ENCODE measurements at regions not wholly inside any gene's neighbourhood (a gene's known extent, or its start where the extent isn't known, plus 50 kb on each side); places are given as distances from the start of the nearest gene placed in this dataset.
A peak's percentile ranks its signal among the peaks of the same experiment; 100 is the strongest.

GRCh38 chr2:45177870-45178269 is 168.6 kb upstream of the SIX2 start:
- ATAC-seq = no peak

GRCh38 chr2:45176390-45176789 is 167.1 kb upstream of the SIX2 start:
- no peak overlapping the region for H3K27ac Mint-ChIP-seq
- Histone ChIP-seq H3K4me3 (ENCODE audit: low read length) (no peak overlapping the region), H3K36me3 (ENCODE audit: control insufficient read depth in 2 of 3, insufficient read depth in 3 of 3, low read length in 3 of 3) (no peaks in the 10 kb centered on the region), H3K9me3 (ENCODE audit: control insufficient read depth in 2 of 3, low read length in 3 of 3) (no peaks in the 10 kb centered on the region), H3K4me1 (ENCODE audit: control insufficient read depth in 2 of 2, insufficient read depth in 2 of 2, low read length in 2 of 2) (no peaks in the 10 kb centered on the region), H3K27ac (ENCODE audit: low read depth, low read length) (no peak overlapping the region), H3K27me3 (ENCODE audit: control insufficient read depth in 2 of 2, insufficient read depth in 2 of 2, low read length in 2 of 2) (peaks cover 0 to 2% of the 10 kb centered on the region in 2 donors)
- intact Hi-C loops (cut with micrococcal nuclease) = no loop called here
- CTCF ChIA-PET = no interaction called here
- peaks cover 0 to 6% (median 1%) of the 10 kb centered on the region in 11 donors for H3K9me3 Mint-ChIP-seq
- POLR2A ChIA-PET = no interaction called here
- ATAC-seq (no peak), DNase-seq (no peak)
- no peaks in the 10 kb centered on the region for H3K4me1 Mint-ChIP-seq
- peaks cover 38 to 66% (median 49%) of the 10 kb centered on the region in 5 donors for H3K27me3 Mint-ChIP-seq
- H3K4me3 Mint-ChIP-seq = no peak overlapping the region
- H3K36me3 Mint-ChIP-seq = peaks cover 0 to 3% (median 0%) of the 10 kb centered on the region in 5 donors

More at GRCh38 chr2:45177870-45178269, 168.6 kb upstream of the SIX2 start:
- intact Hi-C loops (cut with micrococcal nuclease) = no loop called here
- no peaks in the 10 kb centered on the region for H3K27me3 ChIP-seq (ENCODE audit: control insufficient read depth in 2 of 2, insufficient read depth in 2 of 2, low read length in 2 of 2)
- ChIA-PET POLR2A (no interaction called here), CTCF (no interaction called here)
- Mint-ChIP-seq H3K4me1 (no peaks in the 10 kb centered on the region), H3K27ac (no peak overlapping the region), H3K4me3 (no peak overlapping the region), H3K27me3 (peaks cover 26 to 63% (median 48%) of the 10 kb centered on the region in 5 donors), H3K9me3 (peaks cover 0 to 6% (median 1%) of the 10 kb centered on the region in 11 donors), H3K36me3 (peaks cover 0 to 3% (median 0%) of the 10 kb centered on the region in 5 donors)
- no peaks in the 10 kb centered on the region for H3K4me1 ChIP-seq (ENCODE audit: control insufficient read depth in 2 of 2, insufficient read depth in 2 of 2, low read length in 2 of 2)
- no peak for DNase-seq
- H3K4me3 ChIP-seq (ENCODE audit: low read length) = no peak overlapping the region
- no peaks in the 10 kb centered on the region for H3K36me3 ChIP-seq (ENCODE audit: control insufficient read depth in 2 of 3, insufficient read depth in 3 of 3, low read length in 3 of 3)
- no peak overlapping the region for H3K27ac ChIP-seq (ENCODE audit: low read depth, low read length)
- no peaks in the 10 kb centered on the region for H3K9me3 ChIP-seq (ENCODE audit: control insufficient read depth in 2 of 3, low read length in 3 of 3)

GRCh38 chr2:45173513-45173912 is 164.3 kb upstream of the SIX2 start:
- DNase-seq = no peak
- ATAC-seq = no peak
- Mint-ChIP-seq H3K9me3 (peaks cover 0 to 6% (median 0%) of the 10 kb centered on the region in 11 donors), H3K36me3 (peaks cover 0 to 3% (median 0%) of the 10 kb centered on the region in 5 donors), H3K27me3 (peaks cover 48 to 70% (median 55%) of the 10 kb centered on the region in 5 donors), H3K4me3 (no peak overlapping the region), H3K27ac (no peak overlapping the region), H3K4me1 (peaks cover 0 to 11% (median 3%) of the 10 kb centered on the region in 7 donors)
- ChIA-PET POLR2A (no interaction called here), CTCF (no interaction called here)
- H3K4me3 ChIP-seq (ENCODE audit: low read length) = no peak overlapping the region
- intact Hi-C loops (cut with micrococcal nuclease) = loop anchor here in 1 of 2 donors (5.0 kb wide), 1 partner anchor 241 kb away; no protein-coding TSS in a partner anchor
- peaks cover 4% of the 10 kb centered on the region in 2 donors for H3K27me3 ChIP-seq (ENCODE audit: control insufficient read depth in 2 of 2, insufficient read depth in 2 of 2, low read length in 2 of 2)
- H3K4me1 ChIP-seq (ENCODE audit: control insufficient read depth in 2 of 2, insufficient read depth in 2 of 2, low read length in 2 of 2) = no peaks in the 10 kb centered on the region
- H3K27ac ChIP-seq (ENCODE audit: low read depth, low read length) = no peak overlapping the region
- H3K36me3 ChIP-seq (ENCODE audit: control insufficient read depth in 2 of 3, insufficient read depth in 3 of 3, low read length in 3 of 3) = no peaks in the 10 kb centered on the region
- H3K9me3 ChIP-seq (ENCODE audit: control insufficient read depth in 2 of 3, low read length in 3 of 3) = no peaks in the 10 kb centered on the region

GRCh38 chr2:45172760-45173392 is 163.6 kb upstream of the SIX2 start:
- Histone ChIP-seq H3K27me3 (ENCODE audit: control insufficient read depth in 2 of 2, insufficient read depth in 2 of 2, low read length in 2 of 2) (peaks cover 4% of the 10 kb centered on the region in 2 donors), H3K9me3 (ENCODE audit: control insufficient read depth in 2 of 3, low read length in 3 of 3) (no peaks in the 10 kb centered on the region), H3K27ac (ENCODE audit: low read depth, low read length) (no peak overlapping the region), H3K4me1 (ENCODE audit: control insufficient read depth in 2 of 2, insufficient read depth in 2 of 2, low read length in 2 of 2) (no peaks in the 10 kb centered on the region), H3K36me3 (ENCODE audit: control insufficient read depth in 2 of 3, insufficient read depth in 3 of 3, low read length in 3 of 3) (no peaks in the 10 kb centered on the region), H3K4me3 (ENCODE audit: low read length) (no peak overlapping the region)
- Mint-ChIP-seq H3K9me3 (peaks cover 0 to 6% (median 0%) of the 10 kb centered on the region in 11 donors), H3K4me3 (no peak overlapping the region), H3K4me1 (peaks cover 0 to 15% (median 4%) of the 10 kb centered on the region in 7 donors), H3K27me3 (peaks cover 55 to 71% (median 61%) of the 10 kb centered on the region in 5 donors), H3K27ac (no peak overlapping the region), H3K36me3 (peaks cover 0 to 3% (median 0%) of the 10 kb centered on the region in 5 donors)
- intact Hi-C loops (cut with micrococcal nuclease) = loop anchor here in 1 of 2 donors (5.0 kb wide), 1 partner anchor 241 kb away; no protein-coding TSS in a partner anchor
- CTCF ChIA-PET = no interaction called here
- ATAC-seq (no peak), DNase-seq (no peak)
- POLR2A ChIA-PET = no interaction called here

- Mint-ChIP-seq H3K4me3 (no peak overlapping the region), H3K27ac (no peak overlapping the region), H3K36me3 (peaks cover 0 to 3% (median 0%) of the 10 kb centered on the region in 5 donors), H3K27me3 (peaks cover 58 to 72% (median 66%) of the 10 kb centered on the region in 5 donors), H3K9me3 (peaks cover 0 to 5% (median 0%) of the 10 kb centered on the region in 11 donors), H3K4me1 (peaks cover 0 to 15% (median 4%) of the 10 kb centered on the region in 7 donors)
- Histone ChIP-seq H3K4me3 (ENCODE audit: low read length) (no peak overlapping the region), H3K27me3 (ENCODE audit: control insufficient read depth in 2 of 2, insufficient read depth in 2 of 2, low read length in 2 of 2) (peaks cover 4% of the 10 kb centered on the region in 2 donors), H3K27ac (ENCODE audit: low read depth, low read length) (no peak overlapping the region), H3K36me3 (ENCODE audit: control insufficient read depth in 2 of 3, insufficient read depth in 3 of 3, low read length in 3 of 3) (no peaks in the 10 kb centered on the region), H3K9me3 (ENCODE audit: control insufficient read depth in 2 of 3, low read length in 3 of 3) (no peaks in the 10 kb centered on the region), H3K4me1 (ENCODE audit: control insufficient read depth in 2 of 2, insufficient read depth in 2 of 2, low read length in 2 of 2) (no peaks in the 10 kb centered on the region)
- intact Hi-C loops (cut with micrococcal nuclease) = loop anchor here in 1 of 2 donors (5.0 kb wide), 1 partner anchor 240 kb away; no protein-coding TSS in a partner anchor
- ChIA-PET POLR2A (no interaction called here), CTCF (no interaction called here)
- DNase-seq (no peak), ATAC-seq (no peak)
These were observed 162.9 kb upstream of the SIX2 start for GRCh38 chr2:45172142-45172541.

GRCh38 chr2:45171136-45171501 is 161.9 kb upstream of the SIX2 start:
- ChIA-PET POLR2A (no interaction called here), CTCF (no interaction called here)
- Mint-ChIP-seq H3K27me3 (peaks cover 61 to 73% (median 68%) of the 10 kb centered on the region in 5 donors), H3K9me3 (peaks cover 0 to under 1% (median 0%) of the 10 kb centered on the region in 11 donors), H3K27ac (no peak overlapping the region), H3K4me1 (peaks cover 0 to 15% (median 4%) of the 10 kb centered on the region in 7 donors), H3K4me3 (peak overlapping the region in 1 of 10 donors; percentile 29), H3K36me3 (no peaks in the 10 kb centered on the region)
- ATAC-seq = no peak
- DNase-seq = no peak
- no peak overlapping the region for H3K27ac ChIP-seq (ENCODE audit: low read depth, low read length)
- intact Hi-C loops (cut with micrococcal nuclease) = loop anchor here in 1 of 2 donors (5.0 kb wide), 1 partner anchor 239 kb away; no protein-coding TSS in a partner anchor
- H3K9me3 ChIP-seq (ENCODE audit: control insufficient read depth in 2 of 3, low read length in 3 of 3) = no peaks in the 10 kb centered on the region
- no peaks in the 10 kb centered on the region for H3K36me3 ChIP-seq (ENCODE audit: control insufficient read depth in 2 of 3, insufficient read depth in 3 of 3, low read length in 3 of 3)
- H3K4me1 ChIP-seq (ENCODE audit: control insufficient read depth in 2 of 2, insufficient read depth in 2 of 2, low read length in 2 of 2) = no peaks in the 10 kb centered on the region
- no peak overlapping the region for H3K4me3 ChIP-seq (ENCODE audit: low read length)
- H3K27me3 ChIP-seq (ENCODE audit: control insufficient read depth in 2 of 2, insufficient read depth in 2 of 2, low read length in 2 of 2) = peaks cover 4% of the 10 kb centered on the region in 2 donors
